Peyer's patch (tissue), 4 donors: ENCODE measurements at regions not wholly inside any gene's neighbourhood (a gene's known extent, or its start where the extent isn't known, plus 50 kb on each side); places are given as distances from the start of the nearest gene placed in this dataset.

Source experiments
- DNase-seq, 3 donors: peaks; one replicate each; pipeline ENCODE4 v3.0.0-alpha.2; 2017 to 2019
- H3K27ac ChIP-seq, 4 donors: fragments of 200-600 bp; sonication (generic); one replicate each; pipeline ENCODE4 v1.5.1; 2016 to 2019
- H3K27me3 ChIP-seq, 2 donors: fragments of 200-600 bp; sonication (generic); one replicate each; pipeline ENCODE4 v1.5.1; 2019
- H3K36me3 ChIP-seq, 3 donors: fragments of 200-600 bp; sonication (generic); one replicate each; pipeline ENCODE4 v1.5.1; 2016 to 2019
- H3K4me1 ChIP-seq, 4 donors: fragments of 200-600 bp; sonication (generic); one replicate each; pipeline ENCODE4 v1.5.1; 2016 to 2019
- H3K4me3 ChIP-seq, 4 donors: fragments of 200-600 bp; sonication (generic); 1 replicate in 3 of 4; 2 replicates in 1 of 4; pipeline ENCODE4 v1.5.1; 2016 to 2019; ENCODE audit warnings: mild to moderate bottlenecking in 1 of 4
- H3K9me3 ChIP-seq, 4 donors: fragments of 200-600 bp; sonication (generic); one replicate each; pipeline ENCODE4 v1.5.1; 2016 to 2019; ENCODE audit warnings: mild to moderate bottlenecking in 1 of 4
- CTCF ChIP-seq, 6 experiments: fragments of 450-650 bp in 4 of 6; fragments of 200-600 bp in 2 of 6; sonication (generic) in 1 of 6; IDR thresholded peaks; one replicate each; pipeline ENCODE4 v1.5.1; 2017 to 2019; ENCODE audit warnings: antibody characterized with exemption in 6 of 6, mild to moderate bottlenecking in 3 of 6, moderate library complexity in 1 of 6
- POLR2A ChIP-seq, 2 donors: fragments of 450-650 bp; IDR thresholded peaks; one replicate each; pipeline ENCODE4 v1.5.1; 2017; ENCODE audit warnings: antibody characterized with exemption in 2 of 2, mild to moderate bottlenecking in 2 of 2, moderate library complexity in 2 of 2

- DNase-seq, result no peak
- H3K4me3 ChIP-seq, result no peak overlapping the region
- H3K4me1 ChIP-seq, result peaks cover 0 to 4% (median 0%) of the 10 kb centered on the region in 4 donors
- H3K27ac ChIP-seq, result no peak overlapping the region
- no peaks in the 10 kb centered on the region for H3K9me3 ChIP-seq
- TF ChIP-seq CTCF (IDR thresholded peaks at IDR 0.05) (no peak), POLR2A (IDR thresholded peaks at IDR 0.05) (no peak)
- no peaks in the 10 kb centered on the region for H3K27me3 ChIP-seq
- no peaks in the 10 kb centered on the region for H3K36me3 ChIP-seq
Measured at GRCh38 chr1:157238585-157238984, 100.4 kb upstream of the ETV3 start.

- H3K4me3 ChIP-seq, result no peak overlapping the region
- no peak overlapping the region for H3K27ac ChIP-seq
- no peaks in the 10 kb centered on the region for H3K9me3 ChIP-seq
- peaks cover 0 to 6% (median 0%) of the 10 kb centered on the region in 4 donors for H3K4me1 ChIP-seq
- no peaks in the 10 kb centered on the region for H3K27me3 ChIP-seq
- DNase-seq, result no peak
- no peak for TF ChIP-seq POLR2A (IDR thresholded peaks at IDR 0.05)
- TF ChIP-seq CTCF (IDR thresholded peaks at IDR 0.05), result no peak
- H3K36me3 ChIP-seq, result no peaks in the 10 kb centered on the region
Measured at GRCh38 chr1:157237981-157238380, 99.8 kb upstream of the ETV3 start.

- DNase-seq, result no peak
- Histone ChIP-seq H3K4me1 (peaks cover 0 to 9% (median 0%) of the 10 kb centered on the region in 4 donors), H3K36me3 (no peaks in the 10 kb centered on the region), H3K27me3 (no peaks in the 10 kb centered on the region), H3K27ac (no peak overlapping the region), H3K4me3 (no peak overlapping the region), H3K9me3 (no peaks in the 10 kb centered on the region)
- TF ChIP-seq POLR2A (IDR thresholded peaks at IDR 0.05), result no peak
- no peak for TF ChIP-seq CTCF (IDR thresholded peaks at IDR 0.05)
Measured at GRCh38 chr1:157237522-157237921, 99.3 kb upstream of the ETV3 start.

GRCh38 chr1:157236072-157236471 is 97.9 kb upstream of the ETV3 start:
- Histone ChIP-seq H3K36me3 (no peaks in the 10 kb centered on the region), H3K4me3 (no peak overlapping the region), H3K9me3 (no peaks in the 10 kb centered on the region), H3K4me1 (peaks cover 0 to 9% (median 0%) of the 10 kb centered on the region in 4 donors), H3K27ac (no peak overlapping the region), H3K27me3 (no peaks in the 10 kb centered on the region)
- DNase-seq, result no peak
- TF ChIP-seq CTCF (IDR thresholded peaks at IDR 0.05) (no peak), POLR2A (IDR thresholded peaks at IDR 0.05) (no peak)

GRCh38 chr1:157235307-157235706 is 97.1 kb upstream of the ETV3 start:
- Histone ChIP-seq H3K36me3 (no peaks in the 10 kb centered on the region), H3K4me1 (peaks cover 0 to 9% (median 0%) of the 10 kb centered on the region in 4 donors), H3K27ac (no peak overlapping the region), H3K4me3 (no peak overlapping the region), H3K9me3 (no peaks in the 10 kb centered on the region), H3K27me3 (no peaks in the 10 kb centered on the region)
- DNase-seq, result no peak
- TF ChIP-seq CTCF (IDR thresholded peaks at IDR 0.05), result no peak

GRCh38 chr1:157234705-157235273 is 96.6 kb upstream of the ETV3 start:
- no peak overlapping the region for H3K4me3 ChIP-seq
- DNase-seq, result no peak
- H3K27ac ChIP-seq, result no peak overlapping the region
- TF ChIP-seq POLR2A (IDR thresholded peaks at IDR 0.05), result no peak
- no peaks in the 10 kb centered on the region for H3K27me3 ChIP-seq
- no peaks in the 10 kb centered on the region for H3K9me3 ChIP-seq
- H3K4me1 ChIP-seq, result peaks cover 0 to 9% (median 0%) of the 10 kb centered on the region in 4 donors
- no peaks in the 10 kb centered on the region for H3K36me3 ChIP-seq
